HepG2 (cell line): ENCODE measurements at regions not wholly inside any gene's neighbourhood (a gene's known extent, or its start where the extent isn't known, plus 50 kb on each side); places are given as distances from the start of the nearest gene placed in this dataset.

ENCODE experiments used
- CHD2 ChIP-seq: IDR thresholded peaks from 2 replicates; pipeline ENCODE4 v1.6.1; 2011; ENCODE audit warnings: low read depth, low read length, improper control_type of control experiment
- CREB1 ChIP-seq, 2 experiments: fragments of 450-650 bp in 1 of 2; IDR thresholded peaks; 2 replicates each; pipeline ENCODE4 v1.6.1; 2016 to 2017; ENCODE audit warnings: control low read depth in 1 of 2, mild to moderate bottlenecking in 1 of 2, missing compliant biosample characterization in 1 of 2, missing genetic modification characterization in 1 of 2
- ELF4 ChIP-seq: sonication (generic); formaldehyde crosslinking; IDR thresholded peaks from 2 replicates; pipeline ENCODE4 v1.5.0; 2020; ENCODE audit warnings: missing genetic modification reagents, mild to moderate bottlenecking, moderate library complexity, borderline replicate concordance
- GABPA ChIP-seq, 2 experiments: IDR thresholded peaks; 2 replicates each; pipeline ENCODE4 v1.6.1; 2011 to 2016; ENCODE audit warnings: low read depth in 2 of 2, low read length in 1 of 2, missing biosample characterization in 1 of 2, missing genetic modification characterization in 1 of 2
- HNRNPUL1 ChIP-seq: fragments of 200-400 bp; formaldehyde crosslinking; IDR thresholded peaks from 2 replicates; pipeline ENCODE4 v1.6.1; 2017; ENCODE audit warnings: low read depth, mild to moderate bottlenecking, low read length, moderate library complexity
- NFE2L1 ChIP-seq: sonication (generic); formaldehyde crosslinking; IDR thresholded peaks from 2 replicates; pipeline ENCODE4 v1.4.0; 2020; ENCODE audit warnings: missing genetic modification reagents, mild to moderate bottlenecking, borderline replicate concordance
- POLR2AphosphoS5 ChIP-seq: IDR thresholded peaks from 2 replicates; pipeline ENCODE4 v1.6.1; 2012; ENCODE audit warnings: low read depth, low read length
- SIX1 ChIP-seq: sonication (generic); formaldehyde crosslinking; IDR thresholded peaks from 2 replicates; pipeline ENCODE4 v1.4.0; 2020; ENCODE audit warnings: missing genetic modification reagents, borderline replicate concordance
- ZFP1 ChIP-seq: IDR thresholded peaks from 2 replicates; pipeline ENCODE4 v1.6.1; 2016
- ZNF558 ChIP-seq: sonication (generic); formaldehyde crosslinking; IDR thresholded peaks from 2 replicates; pipeline ENCODE4 v1.9.0; 2022; ENCODE audit warnings: mild to moderate bottlenecking, missing genetic modification reagents, borderline replicate concordance
- ZSCAN29 ChIP-seq: sonication (generic); formaldehyde crosslinking; conservative IDR thresholded peaks from 2 replicates; pipeline ENCODE4 v1.4.0; 2020; ENCODE audit warnings: mild to moderate bottlenecking, missing genetic modification reagents
- TF ChIP-seq, protein P1 (sequence below): sonication (generic); formaldehyde crosslinking; IDR thresholded peaks from 2 replicates; pipeline ENCODE4 v1.4.0; 2020; ENCODE audit warnings: missing genetic modification reagents

DNA sequence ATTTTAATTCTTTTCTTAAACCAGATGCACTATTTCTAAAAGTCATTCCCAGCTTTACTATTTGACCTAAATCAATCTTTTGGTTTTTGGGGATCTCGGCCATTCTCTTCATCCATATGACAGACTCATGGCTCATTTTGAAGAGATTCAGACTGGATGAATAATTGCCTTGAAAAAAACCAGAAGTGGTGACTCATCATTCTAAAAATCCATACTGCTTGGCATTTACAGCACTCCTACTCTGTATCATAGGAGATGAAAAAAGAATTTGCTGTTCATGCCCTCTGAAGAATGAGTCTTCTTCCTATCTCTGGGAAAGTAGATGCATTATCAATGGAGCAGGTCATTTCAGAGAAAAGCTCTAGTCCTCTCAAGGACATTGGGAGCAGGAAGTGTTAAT, 220.5 kb upstream of the RPS6KA3 start:
- no peak for TF ChIP-seq HNRNPUL1
- TF ChIP-seq, protein P1, sequence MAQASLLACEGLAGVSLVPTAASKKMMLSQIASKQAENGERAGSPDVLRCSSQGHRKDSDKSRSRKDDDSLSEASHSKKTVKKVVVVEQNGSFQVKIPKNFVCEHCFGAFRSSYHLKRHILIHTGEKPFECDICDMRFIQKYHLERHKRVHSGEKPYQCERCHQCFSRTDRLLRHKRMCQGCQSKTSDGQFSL (CRISPR knock-in tag): no peak
- TF ChIP-seq ZFP1 (CRISPR knock-in tag): no peak
- no peak for TF ChIP-seq NFE2L1
- TF ChIP-seq CHD2: no peak
- TF ChIP-seq SIX1 (CRISPR knock-in tag): no peak
- no peak for TF ChIP-seq ELF4 (CRISPR knock-in tag)
- TF ChIP-seq POLR2AphosphoS5: no peak
- no peak for TF ChIP-seq GABPA (IDR thresholded peaks at IDR 0.05; ENCODE audit: low read depth, low read length)
- no peak for TF ChIP-seq GABPA (CRISPR knock-in tag; IDR thresholded peaks at IDR 0.05; ENCODE audit: low read depth)
- TF ChIP-seq ZSCAN29 (CRISPR knock-in tag): no peak
- no peak for TF ChIP-seq CREB1 (IDR thresholded peaks at IDR 0.05)
- no peak for TF ChIP-seq CREB1 (CRISPR knock-in tag; IDR thresholded peaks at IDR 0.05)
- TF ChIP-seq ZNF558 (CRISPR knock-in tag): no peak
